ENCODE measurements at regions not wholly inside any gene's neighbourhood (a gene's known extent, or its start where the extent isn't known, plus 50 kb on each side); places are given as distances from the start of the nearest gene placed in this dataset.
"Not testable (repeated sequence)": the region's sequence is repeated elsewhere in the genome, so short reads cannot be mapped to it uniquely, and the experiment has no call there.

- no peak for DNase-seq (ENCODE audit: low read depth in 2 of 3, low spot score in 2 of 3)
Measured at GRCh38 chr6:148602136-148602535, 144.7 kb upstream of the UST start.

- peak in 2 of 3 donors; percentile 2 to 37 for DNase-seq (ENCODE audit: low read depth in 2 of 3, low spot score in 2 of 3)
Measured at GRCh38 chr6:148608199-148608951, 138.5 kb upstream of the UST start.

- DNase-seq (ENCODE audit: low read depth in 2 of 3, low spot score in 2 of 3) = no peak
Measured at GRCh38 chr6:148611213-148611612, 135.6 kb upstream of the UST start.

- DNase-seq (ENCODE audit: low read depth in 2 of 3, low spot score in 2 of 3) = no peak
Measured at GRCh38 chr6:148612043-148612442, 134.8 kb upstream of the UST start.

GRCh38 chr6:148614602-148615001 lies 132.2 kb upstream of the UST start:
- DNase-seq (ENCODE audit: low read depth in 2 of 3, low spot score in 2 of 3) = no peak

GRCh38 chr6:148616841-148617240 lies 130.0 kb upstream of the UST start:
- no peak for DNase-seq (ENCODE audit: low read depth in 2 of 3, low spot score in 2 of 3)

GRCh38 chr6:148617530-148617929 lies 129.3 kb upstream of the UST start:
- DNase-seq (ENCODE audit: low read depth in 2 of 3, low spot score in 2 of 3) = peak in 2 of 3 donors; percentile 7 to 34

- DNase-seq (ENCODE audit: low read depth in 2 of 3, low spot score in 2 of 3) = no peak
Measured at GRCh38 chr6:148619891-148620290, 126.9 kb upstream of the UST start.

- DNase-seq (ENCODE audit: low read depth in 2 of 3, low spot score in 2 of 3) = no peak
Measured at GRCh38 chr6:148620579-148621298, 126.1 kb upstream of the UST start.

- DNase-seq (ENCODE audit: low read depth in 2 of 3, low spot score in 2 of 3) = no peak
Measured at GRCh38 chr6:148625609-148626008, 121.2 kb upstream of the UST start.

GRCh38 chr6:148628251-148628650 lies 118.6 kb upstream of the UST start:
- no peak for DNase-seq (ENCODE audit: low read depth in 2 of 3, low spot score in 2 of 3)

- no peak for DNase-seq (ENCODE audit: low read depth in 2 of 3, low spot score in 2 of 3)
Measured at GRCh38 chr6:148629181-148629580, 117.6 kb upstream of the UST start.

GRCh38 chr6:148629592-148630465 lies 117.0 kb upstream of the UST start:
- DNase-seq (ENCODE audit: low read depth in 2 of 3, low spot score in 2 of 3) = no peak

- no peak for DNase-seq (ENCODE audit: low read depth in 2 of 3, low spot score in 2 of 3)
Measured at GRCh38 chr6:148635070-148635743, 111.6 kb upstream of the UST start.

- DNase-seq (ENCODE audit: low read depth in 2 of 3, low spot score in 2 of 3) = not testable (repeated sequence)
Measured at GRCh38 chr6:148641836-148642235, 105.0 kb upstream of the UST start.

GRCh38 chr6:148643208-148643607 lies 103.6 kb upstream of the UST start:
- not testable (repeated sequence) for DNase-seq (ENCODE audit: low read depth in 2 of 3, low spot score in 2 of 3)

- not testable (repeated sequence) for DNase-seq (ENCODE audit: low read depth in 2 of 3, low spot score in 2 of 3)
Measured at GRCh38 chr6:148645049-148645448, 101.8 kb upstream of the UST start.

- DNase-seq (ENCODE audit: low read depth in 2 of 3, low spot score in 2 of 3) = peak in 1 of 3 donors; percentile 7
Measured at GRCh38 chr6:148648754-148649453, 97.9 kb upstream of the UST start.

GRCh38 chr6:148649454-148649963 lies 97.3 kb upstream of the UST start:
- DNase-seq (ENCODE audit: low read depth in 2 of 3, low spot score in 2 of 3) = no peak
